GM13976 (cell line): ENCODE measurements at regions not wholly inside any gene's neighbourhood (a gene's known extent, or its start where the extent isn't known, plus 50 kb on each side); places are given as distances from the start of the nearest gene placed in this dataset.
A peak's percentile ranks its signal among the peaks of the same experiment; 100 is the strongest.

Source experiments
- DNase-seq: peaks from one replicate; pipeline ENCODE4 v3.0.0; 2012; ENCODE audit warnings: low spot score
- in situ Hi-C: fragments of 300-500 bp; cut with MboI; formaldehyde crosslinking; loops from one replicate; pipeline ENCODE4 v1.12.0; 2022; ENCODE audit warnings: low sequenced_read_pairs, mixed read lengths, inconsistent platforms; ENCODE audit not compliant: unreplicated experiment
- TF ChIP-seq, protein P1 (sequence below): IDR thresholded peaks from 2 replicates; pipeline ENCODE4 v1.5.1; 2012; ENCODE audit warnings: borderline replicate concordance, mild to moderate bottlenecking; ENCODE audit not compliant: insufficient read depth; ENCODE audit errors: extremely low read depth, missing control alignments, control extremely low read depth

DNA sequence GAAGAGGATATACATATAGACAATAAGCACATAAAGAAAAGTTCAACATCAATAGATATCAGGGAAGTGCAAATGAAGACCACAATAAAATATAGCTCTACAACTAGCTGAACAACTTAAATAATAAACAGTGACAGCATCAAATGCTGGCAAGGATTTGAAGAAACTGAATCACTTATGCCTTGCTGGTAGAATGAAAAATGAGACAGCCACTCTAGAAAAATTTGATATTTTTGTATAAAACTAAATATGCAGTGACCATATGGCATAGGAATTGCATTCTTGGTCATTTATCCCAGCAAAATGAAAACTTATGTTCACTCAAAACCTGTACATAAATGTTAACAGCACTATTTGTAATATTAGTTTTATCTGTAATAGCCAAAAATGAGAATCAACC is 1102.0 kb downstream of the C4orf33 start:
- TF ChIP-seq, protein P1, sequence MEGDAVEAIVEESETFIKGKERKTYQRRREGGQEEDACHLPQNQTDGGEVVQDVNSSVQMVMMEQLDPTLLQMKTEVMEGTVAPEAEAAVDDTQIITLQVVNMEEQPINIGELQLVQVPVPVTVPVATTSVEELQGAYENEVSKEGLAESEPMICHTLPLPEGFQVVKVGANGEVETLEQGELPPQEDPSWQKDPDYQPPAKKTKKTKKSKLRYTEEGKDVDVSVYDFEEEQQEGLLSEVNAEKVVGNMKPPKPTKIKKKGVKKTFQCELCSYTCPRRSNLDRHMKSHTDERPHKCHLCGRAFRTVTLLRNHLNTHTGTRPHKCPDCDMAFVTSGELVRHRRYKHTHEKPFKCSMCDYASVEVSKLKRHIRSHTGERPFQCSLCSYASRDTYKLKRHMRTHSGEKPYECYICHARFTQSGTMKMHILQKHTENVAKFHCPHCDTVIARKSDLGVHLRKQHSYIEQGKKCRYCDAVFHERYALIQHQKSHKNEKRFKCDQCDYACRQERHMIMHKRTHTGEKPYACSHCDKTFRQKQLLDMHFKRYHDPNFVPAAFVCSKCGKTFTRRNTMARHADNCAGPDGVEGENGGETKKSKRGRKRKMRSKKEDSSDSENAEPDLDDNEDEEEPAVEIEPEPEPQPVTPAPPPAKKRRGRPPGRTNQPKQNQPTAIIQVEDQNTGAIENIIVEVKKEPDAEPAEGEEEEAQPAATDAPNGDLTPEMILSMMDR, result no peak
- no peak for DNase-seq
- in situ Hi-C loops, result no loop called here

- in situ Hi-C loops, result no loop called here
- TF ChIP-seq, protein P1, result no peak
- no peak for DNase-seq
Measured at GRCh38 chr4:130203571-130203970, 1107.6 kb downstream of the C4orf33 start.

- DNase-seq, result no peak
Measured at GRCh38 chr4:130210864-130211263, 1114.9 kb downstream of the C4orf33 start.

DNA sequence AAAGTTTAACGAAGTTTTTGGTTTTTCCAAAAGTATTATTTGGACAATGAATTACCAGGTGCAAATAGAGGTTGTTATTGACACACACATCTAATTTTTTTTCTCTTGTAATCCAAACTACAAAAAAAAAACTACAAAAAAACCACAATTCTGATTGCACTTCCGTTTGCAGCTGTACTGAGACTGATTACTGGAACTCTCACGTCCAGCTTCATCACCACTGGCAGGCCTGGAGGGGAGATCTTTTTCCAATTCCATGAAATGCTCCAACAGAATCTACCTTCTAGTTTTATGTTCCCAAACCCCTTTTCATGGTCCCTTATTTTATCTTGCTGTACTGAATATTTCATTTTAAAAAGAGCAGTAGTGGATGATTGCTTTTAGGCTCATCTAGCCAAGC is 1118.3 kb downstream of the C4orf33 start:
- no peak for DNase-seq
- in situ Hi-C loops, result no loop called here
- TF ChIP-seq, protein P1, result no peak

More at GRCh38 chr4:130210864-130211263, 1114.9 kb downstream of the C4orf33 start:
- in situ Hi-C loops, result no loop called here
- TF ChIP-seq, protein P1, result no peak

GRCh38 chr4:130233377-130234047 is 1137.6 kb downstream of the C4orf33 start:
- DNase-seq, result peak; percentile 3
- TF ChIP-seq, protein P1, result no peak
- in situ Hi-C loops, result no loop called here

DNA sequence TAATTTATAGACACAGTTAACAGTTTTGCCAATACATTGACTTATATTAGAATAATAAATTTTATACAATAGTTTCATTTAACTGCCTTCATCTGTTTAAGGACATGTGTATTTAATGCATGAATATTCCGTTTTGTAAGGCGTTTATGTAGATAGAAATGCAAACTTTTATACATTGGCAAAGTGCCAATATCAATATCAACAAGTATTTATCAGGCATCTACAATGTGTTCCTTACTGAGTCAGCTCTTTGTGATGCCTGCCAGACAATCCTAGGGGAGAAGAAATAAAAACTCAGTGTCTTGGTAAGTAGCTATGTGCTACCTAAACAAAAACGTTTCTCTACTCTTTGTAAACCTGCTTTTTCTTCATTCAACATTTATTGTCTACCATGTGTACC is 1142.2 kb downstream of the C4orf33 start:
- in situ Hi-C loops, result no loop called here
- TF ChIP-seq, protein P1, result no peak
- DNase-seq, result no peak

DNA sequence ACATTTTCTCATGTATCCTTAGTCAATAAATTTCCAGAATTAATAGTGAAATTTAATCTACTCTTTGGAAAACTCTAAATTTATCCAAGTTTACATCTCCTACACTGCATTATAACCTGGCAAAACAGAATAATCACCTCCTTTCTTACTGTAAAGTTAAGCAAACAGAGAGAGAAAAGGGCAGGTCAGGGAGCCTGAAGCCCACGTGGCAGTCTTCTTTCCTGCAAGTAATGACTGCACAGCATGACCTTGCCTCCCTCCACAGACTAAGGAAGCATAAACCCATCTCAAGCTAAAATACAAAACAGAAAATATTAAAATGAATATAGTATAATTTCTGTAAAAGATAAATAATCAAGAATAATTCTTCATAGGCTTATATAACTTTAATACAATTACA is 1153.0 kb downstream of the C4orf33 start:
- TF ChIP-seq, protein P1, result no peak
- in situ Hi-C loops, result no loop called here
- no peak for DNase-seq
